ENCODE measurements at regions not wholly inside any gene's neighbourhood (a gene's known extent, or its start where the extent isn't known, plus 50 kb on each side); places are given as distances from the start of the nearest gene placed in this dataset.

GRCh38 chr7:106757846-106758245, 96.9 kb upstream of the CCDC71L start:
- Histone ChIP-seq H2BK120ac (ENCODE audit: low read depth, low read length) (no peak overlapping the region), H3K4me3 (ENCODE audit: insufficient read depth, low read depth, low read length) (no peak overlapping the region), H2AK5ac (ENCODE audit: low read depth, low read length) (no peak overlapping the region), H2AK9ac (replicated peaks; ENCODE audit: low read depth, low read length, poor library complexity) (no peak overlapping the region), H2BK5ac (ENCODE audit: low read depth, low read length, poor library complexity, severe bottlenecking) (no peak overlapping the region), H3K4me2 (ENCODE audit: low read depth, low read length) (no peak overlapping the region), H3K9me3 (ENCODE audit: control insufficient read depth, insufficient read depth, low read length) (no peaks in the 10 kb centered on the region), H3K56ac (ENCODE audit: extremely low read depth, insufficient read depth, low read length) (no peak overlapping the region), H3K9me1 (ENCODE audit: insufficient read depth, low read length) (no peaks in the 10 kb centered on the region), H3K27me3 (ENCODE audit: control insufficient read depth, insufficient read depth, low read length) (no peaks in the 10 kb centered on the region), H3K4ac (ENCODE audit: low read depth, low read length) (no peak overlapping the region), H4K20me1 (ENCODE audit: insufficient read depth, low read length) (no peaks in the 10 kb centered on the region), H4K8ac (ENCODE audit: low read depth in 2 of 2, low read length in 2 of 2) (no peak overlapping the region), H2BK15ac (ENCODE audit: low read depth, low read length) (no peak overlapping the region), H3K18ac (ENCODE audit: low read depth, low read length) (no peak overlapping the region), H3K27ac (ENCODE audit: insufficient read depth, low read length) (no peak overlapping the region), H3K36me3 (ENCODE audit: control insufficient read depth, insufficient read depth, low read length) (no peaks in the 10 kb centered on the region), H3K14ac (replicated peaks; ENCODE audit: low read depth, low read length) (no peak overlapping the region), H4K5ac (ENCODE audit: low read depth, low read length) (no peak overlapping the region), H2AFZ (replicated peaks; ENCODE audit: low read length, poor library complexity) (no peak overlapping the region), H3K79me1 (ENCODE audit: low read depth in 1 of 2, low read length in 2 of 2) (peaks cover 5 to 16% of the 10 kb centered on the region in 2 experiments), H3K9ac (ENCODE audit: low read depth, low read length) (no peak overlapping the region), H3K4me1 (ENCODE audit: control insufficient read depth, insufficient read depth, low read length) (peaks cover 2% of the 10 kb centered on the region; the same call in 1 of the 2 replicates), H4K91ac (ENCODE audit: insufficient read depth, low read depth, low read length) (no peak overlapping the region), H2BK20ac (ENCODE audit: low read depth, low read length) (no peak overlapping the region), H3K23ac (ENCODE audit: low read depth, low read length) (no peak overlapping the region)
- DNase-seq = peak; percentile 64
- 60% methylated on average over 1 of the region's 2 CpGs; no CpG with 5 or more reads in 1 of the 2 experiments for WGBS, 2 experiments (ENCODE audit: extremely low coverage in 2 of 2, insufficient read length in 1 of 2)
- in situ Hi-C loops (cut with MboI; ENCODE audit: low sequenced_read_pairs) = no loop called here
- ATAC-seq (ENCODE audit: low read depth) = peak; percentile 53
- intact Hi-C loops (cut with micrococcal nuclease) = no loop called here
- dilution Hi-C loops (cut with HindIII; ENCODE audit: low sequenced_read_pairs, unreplicated experiment) = no loop called here
- TF ChIP-seq RFX5 (IDR thresholded peaks at IDR 0.05; ENCODE audit: low read depth, low read length) = no peak
- no peak for TF ChIP-seq SMC3 (IDR thresholded peaks at IDR 0.05; ENCODE audit: low read depth, low read length)
- TF ChIP-seq MXI1 (IDR thresholded peaks at IDR 0.05; ENCODE audit: borderline replicate concordance, low read depth, low read length) = no peak
- TF ChIP-seq USF2 (IDR thresholded peaks at IDR 0.05; ENCODE audit: low read depth, low read length) = no peak
- TF ChIP-seq CTCF (conservative IDR thresholded peaks at IDR 0.05; ENCODE audit: low read depth, low read length) = no peak
- no peak for TF ChIP-seq BHLHE40 (IDR thresholded peaks at IDR 0.05; ENCODE audit: low read depth, low read length)
- no peak for TF ChIP-seq NFE2L2 (IDR thresholded peaks at IDR 0.05; ENCODE audit: low read depth, low read length)
- TF ChIP-seq POLR2A (IDR thresholded peaks at IDR 0.05; ENCODE audit: low read depth, low read length) = no peak
- TF ChIP-seq RAD21 (IDR thresholded peaks at IDR 0.05; ENCODE audit: low read length) = no peak
- no peak for TF ChIP-seq CHD1 (IDR thresholded peaks at IDR 0.05; ENCODE audit: low read depth, low read length)
- TF ChIP-seq, protein P1, sequence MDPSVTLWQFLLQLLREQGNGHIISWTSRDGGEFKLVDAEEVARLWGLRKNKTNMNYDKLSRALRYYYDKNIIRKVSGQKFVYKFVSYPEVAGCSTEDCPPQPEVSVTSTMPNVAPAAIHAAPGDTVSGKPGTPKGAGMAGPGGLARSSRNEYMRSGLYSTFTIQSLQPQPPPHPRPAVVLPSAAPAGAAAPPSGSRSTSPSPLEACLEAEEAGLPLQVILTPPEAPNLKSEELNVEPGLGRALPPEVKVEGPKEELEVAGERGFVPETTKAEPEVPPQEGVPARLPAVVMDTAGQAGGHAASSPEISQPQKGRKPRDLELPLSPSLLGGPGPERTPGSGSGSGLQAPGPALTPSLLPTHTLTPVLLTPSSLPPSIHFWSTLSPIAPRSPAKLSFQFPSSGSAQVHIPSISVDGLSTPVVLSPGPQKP (IDR thresholded peaks at IDR 0.05; ENCODE audit: borderline replicate concordance, low read depth, low read length) = no peak
- no TSS peak for BruUV-seq (replicated peaks)
- CTCF ChIA-PET = interaction anchor here (0.7 kb wide), 1 partner anchor 12 kb away, joined by 3 read pairs; no protein-coding TSS in a partner anchor
- POLR2A ChIA-PET (ENCODE audit: unreplicated experiment) = no interaction called here
